ENCODE measurements at regions not wholly inside any gene's neighbourhood (a gene's known extent, or its start where the extent isn't known, plus 50 kb on each side); places are given as distances from the start of the nearest gene placed in this dataset.

DNA sequence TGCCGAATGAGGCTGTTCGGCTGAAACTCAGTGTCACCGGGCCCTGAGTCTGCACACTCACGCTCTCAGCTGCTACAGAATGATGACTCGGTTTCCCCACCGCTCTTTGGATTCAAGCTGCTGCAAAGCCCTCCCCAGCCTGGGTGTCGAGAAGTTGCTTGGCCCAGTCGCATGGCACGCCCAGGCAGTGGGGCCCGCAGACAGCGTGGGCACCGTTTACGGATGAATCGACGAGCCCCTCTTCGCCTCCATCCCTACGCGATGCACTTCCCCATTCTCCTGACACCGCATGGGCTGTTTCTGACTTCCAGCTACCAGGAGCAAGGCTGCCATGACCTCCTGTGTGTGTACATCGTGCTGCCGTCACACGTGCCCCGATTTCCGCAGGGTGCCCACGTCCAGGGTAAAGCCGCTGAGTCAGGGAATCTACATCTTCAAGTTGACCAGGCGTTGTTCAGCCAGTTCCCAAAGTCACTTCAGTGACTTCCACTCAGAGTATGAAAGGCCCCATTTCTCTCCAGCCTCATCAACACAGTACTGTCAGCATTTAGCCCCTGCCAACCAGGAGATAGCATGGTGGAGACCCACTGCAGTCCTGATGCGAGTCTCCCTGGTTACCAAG lies 60.3 kb upstream of the GPC1 start:
- WGBS (ENCODE audit: insufficient coverage) = 94% methylated on average over 28 of the region's 28 CpGs
- H4K20me1 ChIP-seq (ENCODE audit: insufficient read depth, low read length) = no peaks in the 10 kb centered on the region

DNA sequence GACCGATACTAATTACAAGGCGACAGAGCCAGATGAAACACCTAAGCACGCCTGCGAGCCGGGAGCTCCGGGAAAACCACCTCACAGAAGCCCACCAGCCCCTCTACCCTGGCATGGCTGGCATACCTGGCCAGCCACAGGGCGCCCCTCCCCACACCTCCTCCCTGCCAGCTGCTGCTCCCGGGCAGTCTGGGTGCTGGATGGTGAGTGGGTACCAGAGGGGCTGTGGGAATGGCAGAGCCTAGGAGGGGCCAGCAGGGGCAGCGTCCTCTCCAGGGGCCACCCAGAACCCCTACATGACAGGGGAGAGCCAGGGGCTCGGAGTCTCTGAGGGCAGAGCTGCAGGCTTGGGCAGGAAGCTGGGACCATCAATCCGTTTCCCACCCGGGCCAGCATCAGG lies 58.7 kb upstream of the GPC1 start:
- no peak overlapping the region for H3K9ac ChIP-seq (ENCODE audit: insufficient read depth, low read length, poor library complexity, severe bottlenecking)
- no peaks in the 10 kb centered on the region for H3K36me3 Mint-ChIP-seq
- H3K4me3 Mint-ChIP-seq = no peak overlapping the region
- DNase-seq = no peak
- H3K9me3 ChIP-seq (replicated peaks in 1 of 2; ENCODE audit: control insufficient read depth in 1 of 2, insufficient read depth in 1 of 2, low read length in 2 of 2) = no peaks in the 10 kb centered on the region
- no peaks in the 10 kb centered on the region for H3K4me1 ChIP-seq (ENCODE audit: control insufficient read depth in 1 of 2, insufficient read depth in 2 of 2, low read length in 2 of 2)
- H3K27me3 ChIP-seq (ENCODE audit: control insufficient read depth in 2 of 2, insufficient read depth in 2 of 2, low read length in 2 of 2) = no peaks in the 10 kb centered on the region
- 89% methylated on average over 4 of the region's 12 CpGs for WGBS (ENCODE audit: insufficient coverage)
- no peaks in the 10 kb centered on the region for H4K20me1 ChIP-seq (ENCODE audit: insufficient read depth, low read length)
- no peak overlapping the region for H3K27ac ChIP-seq (ENCODE audit: low read depth in 1 of 2, low read length in 2 of 2)
- H3K4me3 ChIP-seq (replicated peaks in 1 of 3; ENCODE audit: low read depth in 2 of 3, low read length in 3 of 3) = no peak overlapping the region
- H3K4me2 ChIP-seq (replicated peaks; ENCODE audit: extremely low read depth, low read length, poor library complexity, severe bottlenecking) = no peak overlapping the region
- intact Hi-C loops (cut with micrococcal nuclease) = no loop called here
- peaks cover 0 to 5% (median 0%) of the 10 kb centered on the region in 7 donors for H3K9me3 Mint-ChIP-seq
- no peak overlapping the region for H3K27ac Mint-ChIP-seq
- H3K36me3 ChIP-seq (replicated peaks in 1 of 2; ENCODE audit: control insufficient read depth in 1 of 2, insufficient read depth in 2 of 2, low read length in 2 of 2) = no peaks in the 10 kb centered on the region
- H2AFZ ChIP-seq (ENCODE audit: insufficient read depth, low read depth, low read length, poor library complexity, severe bottlenecking) = no peak overlapping the region
- no peaks in the 10 kb centered on the region for H3K79me2 ChIP-seq (ENCODE audit: insufficient read depth, low read length)
- H3K27me3 Mint-ChIP-seq (ENCODE audit: low read depth in 3 of 3) = peaks cover 0 to 7% (median 3%) of the 10 kb centered on the region in 3 donors
- TF ChIP-seq, protein P1, sequence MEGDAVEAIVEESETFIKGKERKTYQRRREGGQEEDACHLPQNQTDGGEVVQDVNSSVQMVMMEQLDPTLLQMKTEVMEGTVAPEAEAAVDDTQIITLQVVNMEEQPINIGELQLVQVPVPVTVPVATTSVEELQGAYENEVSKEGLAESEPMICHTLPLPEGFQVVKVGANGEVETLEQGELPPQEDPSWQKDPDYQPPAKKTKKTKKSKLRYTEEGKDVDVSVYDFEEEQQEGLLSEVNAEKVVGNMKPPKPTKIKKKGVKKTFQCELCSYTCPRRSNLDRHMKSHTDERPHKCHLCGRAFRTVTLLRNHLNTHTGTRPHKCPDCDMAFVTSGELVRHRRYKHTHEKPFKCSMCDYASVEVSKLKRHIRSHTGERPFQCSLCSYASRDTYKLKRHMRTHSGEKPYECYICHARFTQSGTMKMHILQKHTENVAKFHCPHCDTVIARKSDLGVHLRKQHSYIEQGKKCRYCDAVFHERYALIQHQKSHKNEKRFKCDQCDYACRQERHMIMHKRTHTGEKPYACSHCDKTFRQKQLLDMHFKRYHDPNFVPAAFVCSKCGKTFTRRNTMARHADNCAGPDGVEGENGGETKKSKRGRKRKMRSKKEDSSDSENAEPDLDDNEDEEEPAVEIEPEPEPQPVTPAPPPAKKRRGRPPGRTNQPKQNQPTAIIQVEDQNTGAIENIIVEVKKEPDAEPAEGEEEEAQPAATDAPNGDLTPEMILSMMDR (IDR thresholded peaks at IDR 0.05) = no peak
- no peaks in the 10 kb centered on the region for H3K4me1 Mint-ChIP-seq

More for the DNA sequence above, 60.3 kb upstream of the GPC1 start:
- H3K79me2 ChIP-seq (ENCODE audit: insufficient read depth, low read length) = no peaks in the 10 kb centered on the region
- intact Hi-C loops (cut with micrococcal nuclease) = no loop called here
- peaks cover 0 to 4% (median 3%) of the 10 kb centered on the region in 3 donors for H3K27me3 Mint-ChIP-seq (ENCODE audit: low read depth in 3 of 3)
- H3K9ac ChIP-seq (ENCODE audit: insufficient read depth, low read length, poor library complexity, severe bottlenecking) = no peak overlapping the region
- DNase-seq = no peak
- no peaks in the 10 kb centered on the region for H3K4me1 Mint-ChIP-seq
- no peaks in the 10 kb centered on the region for H3K9me3 Mint-ChIP-seq
- no peak overlapping the region for H3K4me2 ChIP-seq (replicated peaks; ENCODE audit: extremely low read depth, low read length, poor library complexity, severe bottlenecking)
- no peak overlapping the region for H3K27ac Mint-ChIP-seq
- no peak overlapping the region for H2AFZ ChIP-seq (ENCODE audit: insufficient read depth, low read depth, low read length, poor library complexity, severe bottlenecking)
- no peaks in the 10 kb centered on the region for H3K4me1 ChIP-seq (ENCODE audit: control insufficient read depth in 1 of 2, insufficient read depth in 2 of 2, low read length in 2 of 2)
- no peak overlapping the region for H3K4me3 Mint-ChIP-seq
- H3K9me3 ChIP-seq (replicated peaks in 1 of 2; ENCODE audit: control insufficient read depth in 1 of 2, insufficient read depth in 1 of 2, low read length in 2 of 2) = no peaks in the 10 kb centered on the region
- no peak overlapping the region for H3K27ac ChIP-seq (ENCODE audit: low read depth in 1 of 2, low read length in 2 of 2)
- TF ChIP-seq, protein P1 (IDR thresholded peaks at IDR 0.05) = no peak
- no peak overlapping the region for H3K4me3 ChIP-seq (replicated peaks in 1 of 3; ENCODE audit: low read depth in 2 of 3, low read length in 3 of 3)
- H3K36me3 ChIP-seq (replicated peaks in 1 of 2; ENCODE audit: control insufficient read depth in 1 of 2, insufficient read depth in 2 of 2, low read length in 2 of 2) = no peaks in the 10 kb centered on the region
- H3K36me3 Mint-ChIP-seq = no peaks in the 10 kb centered on the region
- no peaks in the 10 kb centered on the region for H3K27me3 ChIP-seq (ENCODE audit: control insufficient read depth in 2 of 2, insufficient read depth in 2 of 2, low read length in 2 of 2)

All from CD14-positive monocyte (primary cell).